Neural cell (in vitro differentiated cells): ENCODE measurements at regions not wholly inside any gene's neighbourhood (a gene's known extent, or its start where the extent isn't known, plus 50 kb on each side); places are given as distances from the start of the nearest gene placed in this dataset.

ENCODE experiments used
- H2AFZ ChIP-seq: fragments of 200-600, 300-800 bp; sonication (generic), shearing (Covaris generic); 2 replicates; pipeline ENCODE4 v1.6.0; 2014; ENCODE audit warnings: low read depth, mild to moderate bottlenecking, antibody characterized with exemption, low read length, moderate library complexity
- H3F3A ChIP-seq: fragments of 200-600 bp; shearing (Covaris generic); 2 replicates; pipeline ENCODE4 v1.6.1; 2016; ENCODE audit warnings: mild to moderate bottlenecking, moderate library complexity, mixed read lengths, antibody characterized with exemption, low read length; ENCODE audit not compliant: insufficient read depth, poor library complexity, severe bottlenecking
- H3K27ac ChIP-seq: fragments of 200-600, 300-800 bp; sonication (generic), shearing (Covaris generic); 2 replicates; pipeline ENCODE4 v1.5.1; 2014; ENCODE audit warnings: mild to moderate bottlenecking, low read length, moderate library complexity
- H3K27me3 ChIP-seq: fragments of 300-800, 200-600 bp; sonication (generic), shearing (Covaris generic); 2 replicates; pipeline ENCODE4 v1.6.0; 2014; ENCODE audit warnings: mild to moderate bottlenecking, low read depth, low read length, moderate library complexity; ENCODE audit not compliant: insufficient read depth
- H3K36me3 ChIP-seq: fragments of 300-800, 200-600 bp; sonication (generic), shearing (Covaris generic); 2 replicates; pipeline ENCODE4 v1.5.1; 2014; ENCODE audit warnings: mild to moderate bottlenecking, antibody characterized with exemption, low read length, moderate library complexity; ENCODE audit not compliant: insufficient read depth
- H3K4me2 ChIP-seq: fragments of 300-800, 200-600 bp; sonication (generic), shearing (Covaris generic); 2 replicates; pipeline ENCODE4 v1.6.0; 2014; ENCODE audit warnings: mild to moderate bottlenecking, low read length
- H3K4me3 ChIP-seq: fragments of 300-800, 200-600 bp; sonication (generic), shearing (Covaris generic); 2 replicates; pipeline ENCODE4 v1.5.1; 2014; ENCODE audit warnings: mild to moderate bottlenecking, low read length, moderate library complexity
- H3K79me2 ChIP-seq: fragments of 200-600 bp; shearing (Covaris generic); replicated peaks from 2 replicates; pipeline ENCODE4 v1.6.0; 2014; ENCODE audit warnings: mild to moderate bottlenecking, low read length, moderate library complexity; ENCODE audit not compliant: insufficient read depth
- H3K9ac ChIP-seq: fragments of 300-800, 200-600 bp; sonication (generic), shearing (Covaris generic); 2 replicates; pipeline ENCODE4 v1.6.1; 2016; ENCODE audit warnings: mild to moderate bottlenecking, low read length, mixed read lengths
- H3K9me2 ChIP-seq: fragments of 200-600 bp; shearing (Covaris generic); 2 replicates; pipeline ENCODE4 v1.6.1; 2016; ENCODE audit warnings: mild to moderate bottlenecking, low read length, mixed read lengths; ENCODE audit not compliant: insufficient read depth
- H3K9me3 ChIP-seq: fragments of 200-600, 300-800 bp; sonication (generic), shearing (Covaris generic); 2 replicates; pipeline ENCODE4 v1.6.1; 2016; ENCODE audit warnings: mild to moderate bottlenecking, mixed run types, low read length, moderate library complexity, mixed read lengths
- H4K20me1 ChIP-seq: fragments of 200-600 bp; shearing (Covaris generic); 2 replicates; pipeline ENCODE4 v1.6.1; 2016; ENCODE audit warnings: mild to moderate bottlenecking, mixed run types; ENCODE audit not compliant: insufficient read depth
- CTCF ChIP-seq: fragments of 450-650 bp; IDR thresholded peaks from 2 replicates; pipeline ENCODE4 v1.5.1; 2014; ENCODE audit warnings: antibody characterized with exemption, mild to moderate bottlenecking, moderate library complexity; ENCODE audit not compliant: poor library complexity, severe bottlenecking
- EP300 ChIP-seq: fragments of 450-650 bp; conservative IDR thresholded peaks from 2 replicates; pipeline ENCODE4 v1.6.1; 2014; ENCODE audit warnings: antibody characterized with exemption, mild to moderate bottlenecking, moderate library complexity; ENCODE audit not compliant: poor library complexity, severe bottlenecking
- EZH2 ChIP-seq: fragments of 200-600, 300-800 bp; shearing (Covaris generic), sonication (generic); IDR thresholded peaks from 2 replicates; pipeline ENCODE4 v1.6.1; 2014; ENCODE audit warnings: antibody characterized with exemption, low read length, borderline replicate concordance, mild to moderate bottlenecking; ENCODE audit not compliant: insufficient read depth, poor library complexity, severe bottlenecking
- MXI1 ChIP-seq: fragments of 450-650 bp; conservative IDR thresholded peaks from 2 replicates; pipeline ENCODE4 v1.6.1; 2014; ENCODE audit warnings: antibody characterized with exemption, mild to moderate bottlenecking; ENCODE audit not compliant: poor library complexity, severe bottlenecking
- POLR2AphosphoS5 ChIP-seq: IDR thresholded peaks from 2 replicates; pipeline ENCODE4 v1.6.1; 2012
- RAD21 ChIP-seq: fragments of 450-650 bp; conservative IDR thresholded peaks from 2 replicates; pipeline ENCODE4 v1.6.1; 2014; ENCODE audit warnings: antibody characterized with exemption, mild to moderate bottlenecking, moderate library complexity
- SMC3 ChIP-seq: fragments of 450-650 bp; conservative IDR thresholded peaks from 2 replicates; pipeline ENCODE4 v1.6.1; 2014; ENCODE audit warnings: antibody characterized with exemption, mild to moderate bottlenecking, moderate library complexity; ENCODE audit not compliant: poor library complexity
- TAF1 ChIP-seq: IDR thresholded peaks from 2 replicates; pipeline ENCODE4 v1.6.1; 2012; ENCODE audit warnings: low read depth
- TF ChIP-seq, protein P1 (sequence below): IDR thresholded peaks from 2 replicates; pipeline ENCODE4 v1.6.1; 2012; ENCODE audit warnings: borderline replicate concordance

DNA sequence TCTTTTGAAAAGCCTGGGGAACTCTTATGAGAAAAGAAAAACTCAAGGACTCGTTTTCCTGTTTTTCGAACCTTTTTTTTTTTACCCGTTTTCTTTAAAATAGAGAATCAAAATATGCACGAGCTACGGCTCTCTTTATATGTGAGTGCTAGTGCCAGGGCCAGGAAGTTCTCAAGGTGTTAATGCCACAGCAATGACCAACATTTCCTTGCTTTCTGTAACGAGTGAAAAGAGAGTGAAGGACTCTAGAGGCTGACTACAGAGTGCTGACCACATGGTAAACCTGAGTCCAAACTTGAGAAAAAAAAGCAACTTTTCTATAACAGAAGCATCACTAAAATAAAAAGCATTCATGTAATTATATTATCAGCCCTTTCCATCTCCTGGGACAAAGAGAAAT, 102.2 kb upstream of the SLC28A3 start:
- Histone ChIP-seq H3K27ac (no peak overlapping the region), H3K9ac (no peak overlapping the region), H3K36me3 (no peaks in the 10 kb centered on the region), H3K4me2 (no peak overlapping the region), H3K79me2 (no peaks in the 10 kb centered on the region), H3K9me2 (no peaks in the 10 kb centered on the region), H4K20me1 (no peaks in the 10 kb centered on the region), H3K27me3 (no peaks in the 10 kb centered on the region), H3K4me3 (no peak overlapping the region), H2AFZ (no peak overlapping the region), H3F3A (no peaks in the 10 kb centered on the region), H3K9me3 (no peaks in the 10 kb centered on the region)
- TF ChIP-seq TAF1 (no peak), POLR2AphosphoS5 (no peak), CTCF (no peak), EP300 (no peak), MXI1 (no peak)

GRCh38 chr9:84445737-84446136, 105.2 kb upstream of the SLC28A3 start:
- no peaks in the 10 kb centered on the region for H3K9me2 ChIP-seq
- H3K79me2 ChIP-seq: no peaks in the 10 kb centered on the region
- no peaks in the 10 kb centered on the region for H3K27me3 ChIP-seq
- no peak overlapping the region for H3K27ac ChIP-seq
- H3K4me2 ChIP-seq: no peak overlapping the region
- H2AFZ ChIP-seq: no peak overlapping the region
- H3K9me3 ChIP-seq: no peaks in the 10 kb centered on the region
- H3K4me3 ChIP-seq: no peak overlapping the region
- H4K20me1 ChIP-seq: no peaks in the 10 kb centered on the region
- no peaks in the 10 kb centered on the region for H3F3A ChIP-seq
- H3K36me3 ChIP-seq: no peaks in the 10 kb centered on the region
- TF ChIP-seq POLR2AphosphoS5 (no peak), MXI1 (no peak)
- no peak overlapping the region for H3K9ac ChIP-seq

- H3K36me3 ChIP-seq: no peaks in the 10 kb centered on the region
- no peaks in the 10 kb centered on the region for H3F3A ChIP-seq
- H3K9ac ChIP-seq: no peak overlapping the region
- TF ChIP-seq EZH2 (no peak), CTCF (no peak), TAF1 (no peak), EP300 (no peak), POLR2AphosphoS5 (no peak), SMC3 (no peak), RAD21 (no peak), MXI1 (no peak)
- TF ChIP-seq, protein P1, sequence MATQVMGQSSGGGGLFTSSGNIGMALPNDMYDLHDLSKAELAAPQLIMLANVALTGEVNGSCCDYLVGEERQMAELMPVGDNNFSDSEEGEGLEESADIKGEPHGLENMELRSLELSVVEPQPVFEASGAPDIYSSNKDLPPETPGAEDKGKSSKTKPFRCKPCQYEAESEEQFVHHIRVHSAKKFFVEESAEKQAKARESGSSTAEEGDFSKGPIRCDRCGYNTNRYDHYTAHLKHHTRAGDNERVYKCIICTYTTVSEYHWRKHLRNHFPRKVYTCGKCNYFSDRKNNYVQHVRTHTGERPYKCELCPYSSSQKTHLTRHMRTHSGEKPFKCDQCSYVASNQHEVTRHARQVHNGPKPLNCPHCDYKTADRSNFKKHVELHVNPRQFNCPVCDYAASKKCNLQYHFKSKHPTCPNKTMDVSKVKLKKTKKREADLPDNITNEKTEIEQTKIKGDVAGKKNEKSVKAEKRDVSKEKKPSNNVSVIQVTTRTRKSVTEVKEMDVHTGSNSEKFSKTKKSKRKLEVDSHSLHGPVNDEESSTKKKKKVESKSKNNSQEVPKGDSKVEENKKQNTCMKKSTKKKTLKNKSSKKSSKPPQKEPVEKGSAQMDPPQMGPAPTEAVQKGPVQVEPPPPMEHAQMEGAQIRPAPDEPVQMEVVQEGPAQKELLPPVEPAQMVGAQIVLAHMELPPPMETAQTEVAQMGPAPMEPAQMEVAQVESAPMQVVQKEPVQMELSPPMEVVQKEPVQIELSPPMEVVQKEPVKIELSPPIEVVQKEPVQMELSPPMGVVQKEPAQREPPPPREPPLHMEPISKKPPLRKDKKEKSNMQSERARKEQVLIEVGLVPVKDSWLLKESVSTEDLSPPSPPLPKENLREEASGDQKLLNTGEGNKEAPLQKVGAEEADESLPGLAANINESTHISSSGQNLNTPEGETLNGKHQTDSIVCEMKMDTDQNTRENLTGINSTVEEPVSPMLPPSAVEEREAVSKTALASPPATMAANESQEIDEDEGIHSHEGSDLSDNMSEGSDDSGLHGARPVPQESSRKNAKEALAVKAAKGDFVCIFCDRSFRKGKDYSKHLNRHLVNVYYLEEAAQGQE: no peak
- H3K79me2 ChIP-seq: no peaks in the 10 kb centered on the region
- H2AFZ ChIP-seq: no peak overlapping the region
- H4K20me1 ChIP-seq: no peaks in the 10 kb centered on the region
- no peak overlapping the region for H3K27ac ChIP-seq
- H3K4me2 ChIP-seq: no peak overlapping the region
- H3K9me3 ChIP-seq: no peaks in the 10 kb centered on the region
- H3K9me2 ChIP-seq: no peaks in the 10 kb centered on the region
- no peaks in the 10 kb centered on the region for H3K27me3 ChIP-seq
- H3K4me3 ChIP-seq: no peak overlapping the region
Measured at GRCh38 chr9:84447305-84447704, 106.7 kb upstream of the SLC28A3 start.
